ENCODE measurements at regions not wholly inside any gene's neighbourhood (a gene's known extent, or its start where the extent isn't known, plus 50 kb on each side); places are given as distances from the start of the nearest gene placed in this dataset.

GRCh38 chr2:105682401-105682800 is 62.3 kb upstream of the NCK2 start:
- Histone ChIP-seq H3K4me3 (ENCODE audit: low read depth in 1 of 2, low read length in 1 of 2) (no peak overlapping the region), H3K27ac (no peak overlapping the region), H3K27me3 (no peaks in the 10 kb centered on the region), H3K4me1 (ENCODE audit: control insufficient read depth in 1 of 2, insufficient read depth in 1 of 2, low read depth in 1 of 2, low read length in 1 of 2) (no peaks in the 10 kb centered on the region), H3K36me3 (no peaks in the 10 kb centered on the region), H3K9me3 (no peaks in the 10 kb centered on the region)
- no peak for TF ChIP-seq CTCF (IDR thresholded peaks at IDR 0.05)

GRCh38 chr2:105681927-105682326 is 62.8 kb upstream of the NCK2 start:
- Histone ChIP-seq H3K27me3 (no peaks in the 10 kb centered on the region), H3K9me3 (no peaks in the 10 kb centered on the region), H3K4me1 (ENCODE audit: control insufficient read depth in 1 of 2, insufficient read depth in 1 of 2, low read depth in 1 of 2, low read length in 1 of 2) (no peaks in the 10 kb centered on the region), H3K36me3 (no peaks in the 10 kb centered on the region), H3K27ac (no peak overlapping the region), H3K4me3 (ENCODE audit: low read depth in 1 of 2, low read length in 1 of 2) (no peak overlapping the region)
- no peak for TF ChIP-seq CTCF (IDR thresholded peaks at IDR 0.05)

- H3K9me3 ChIP-seq, result no peaks in the 10 kb centered on the region
- no peaks in the 10 kb centered on the region for H3K4me1 ChIP-seq (ENCODE audit: control insufficient read depth in 1 of 2, insufficient read depth in 1 of 2, low read depth in 1 of 2, low read length in 1 of 2)
- H3K27me3 ChIP-seq, result no peaks in the 10 kb centered on the region
- no peak overlapping the region for H3K4me3 ChIP-seq (ENCODE audit: low read depth in 1 of 2, low read length in 1 of 2)
- no peak overlapping the region for H3K27ac ChIP-seq
- TF ChIP-seq CTCF (IDR thresholded peaks at IDR 0.05), result no peak
- no peaks in the 10 kb centered on the region for H3K36me3 ChIP-seq
Measured at GRCh38 chr2:105680357-105680756, 64.4 kb upstream of the NCK2 start.

GRCh38 chr2:105678346-105678745 is 66.4 kb upstream of the NCK2 start:
- no peaks in the 10 kb centered on the region for H3K36me3 ChIP-seq
- H3K27ac ChIP-seq, result no peak overlapping the region
- H3K9me3 ChIP-seq, result no peaks in the 10 kb centered on the region
- TF ChIP-seq CTCF (IDR thresholded peaks at IDR 0.05), result no peak
- H3K27me3 ChIP-seq, result no peaks in the 10 kb centered on the region
- H3K4me1 ChIP-seq (ENCODE audit: control insufficient read depth in 1 of 2, insufficient read depth in 1 of 2, low read depth in 1 of 2, low read length in 1 of 2), result no peaks in the 10 kb centered on the region
- no peak overlapping the region for H3K4me3 ChIP-seq (ENCODE audit: low read depth in 1 of 2, low read length in 1 of 2)

- Histone ChIP-seq H3K4me3 (ENCODE audit: low read depth in 1 of 2, low read length in 1 of 2) (no peak overlapping the region), H3K27ac (no peak overlapping the region)
Measured at GRCh38 chr2:105677901-105678300, 66.8 kb upstream of the NCK2 start.

More at GRCh38 chr2:105677901-105678300, 66.8 kb upstream of the NCK2 start:
- Histone ChIP-seq H3K36me3 (no peaks in the 10 kb centered on the region), H3K9me3 (no peaks in the 10 kb centered on the region), H3K4me1 (ENCODE audit: control insufficient read depth in 1 of 2, insufficient read depth in 1 of 2, low read depth in 1 of 2, low read length in 1 of 2) (no peaks in the 10 kb centered on the region), H3K27me3 (no peaks in the 10 kb centered on the region)
- no peak for TF ChIP-seq CTCF (IDR thresholded peaks at IDR 0.05)

Measured in neutrophil (primary cell).